ENCODE measurements at regions not wholly inside any gene's neighbourhood (a gene's known extent, or its start where the extent isn't known, plus 50 kb on each side); places are given as distances from the start of the nearest gene placed in this dataset.
"Not testable (repeated sequence)": the region's sequence is repeated elsewhere in the genome, so short reads cannot be mapped to it uniquely, and the experiment has no call there.

DNA sequence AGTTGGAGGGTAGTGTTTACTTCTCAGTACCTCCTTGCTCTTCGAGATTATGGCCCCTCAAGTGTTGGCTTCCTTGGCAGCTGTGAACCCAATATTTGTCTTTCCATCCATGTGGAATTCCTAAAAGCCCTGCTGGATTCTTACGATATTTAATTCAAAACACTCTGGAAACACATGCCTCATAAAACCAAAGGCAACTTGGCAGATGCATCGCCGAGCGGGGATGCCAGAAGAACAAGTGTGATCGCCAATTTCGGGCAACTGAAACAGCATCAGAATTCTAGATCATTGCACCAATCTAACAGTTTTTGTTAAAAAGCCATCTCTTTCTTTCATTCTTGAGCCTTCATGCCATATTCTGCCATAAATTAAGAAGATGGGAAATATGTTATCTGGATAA is 934.4 kb downstream of the AACS start:
- no peak for DNase-seq (ENCODE audit: low spot score)

DNA sequence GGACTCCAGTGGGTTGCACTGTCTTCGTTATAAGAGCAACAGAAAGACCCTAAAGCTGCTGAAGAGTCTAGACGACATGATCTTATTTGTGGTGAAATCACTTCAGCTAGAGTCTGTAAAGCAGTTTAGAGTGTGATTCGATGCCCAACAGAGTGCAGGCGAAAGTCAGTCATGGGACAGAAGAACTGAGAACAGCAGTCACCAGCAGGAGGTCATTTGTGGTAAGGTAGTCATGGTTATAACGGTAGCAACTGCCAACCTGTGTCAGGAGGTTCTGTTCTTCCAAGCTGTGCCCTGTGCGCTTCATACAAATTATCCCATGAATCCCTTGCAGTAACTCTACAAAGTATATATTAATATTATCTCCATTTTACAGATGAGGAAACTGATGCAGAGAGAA is 954.1 kb downstream of the AACS start:
- DNase-seq (ENCODE audit: low spot score): no peak

DNA sequence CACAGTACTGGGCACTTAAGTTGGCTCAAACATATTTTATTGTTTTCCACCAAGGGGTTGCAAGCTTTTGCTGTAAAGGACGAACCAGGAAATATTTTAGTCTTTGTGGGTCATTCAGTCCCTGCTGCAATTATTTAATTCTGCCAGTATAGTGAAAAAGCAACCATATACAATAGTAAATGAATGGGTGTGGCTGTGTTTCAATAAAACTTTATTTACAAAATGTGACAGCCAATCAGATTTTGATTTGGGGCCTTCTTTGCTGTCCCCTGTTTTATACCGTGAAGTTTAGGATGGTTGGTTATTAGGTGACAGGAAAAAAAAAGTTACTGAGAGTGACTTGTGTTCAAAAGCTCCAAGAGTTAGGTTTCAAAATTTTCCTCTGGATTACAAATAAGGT is 956.4 kb downstream of the AACS start:
- DNase-seq (ENCODE audit: low spot score): no peak

DNA sequence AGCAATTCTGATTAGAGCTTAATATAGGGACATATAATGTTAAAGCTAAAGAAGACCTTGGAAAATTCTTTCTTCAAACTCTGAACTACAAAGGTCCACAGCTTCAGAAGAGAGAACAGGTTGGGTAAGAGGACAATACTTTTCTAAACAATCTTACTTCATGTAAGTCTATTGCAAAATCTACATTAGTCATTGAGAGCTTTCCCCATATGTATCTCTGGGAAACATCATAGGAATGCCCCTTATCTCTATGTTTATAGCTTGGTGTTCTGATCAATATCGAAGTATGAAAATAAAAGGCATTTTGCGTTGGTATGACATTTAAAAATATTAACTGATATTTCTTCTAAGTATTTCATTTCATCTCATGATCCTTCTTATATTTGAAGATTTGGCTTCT is 962.6 kb downstream of the AACS start:
- DNase-seq (ENCODE audit: low spot score): no peak

DNA sequence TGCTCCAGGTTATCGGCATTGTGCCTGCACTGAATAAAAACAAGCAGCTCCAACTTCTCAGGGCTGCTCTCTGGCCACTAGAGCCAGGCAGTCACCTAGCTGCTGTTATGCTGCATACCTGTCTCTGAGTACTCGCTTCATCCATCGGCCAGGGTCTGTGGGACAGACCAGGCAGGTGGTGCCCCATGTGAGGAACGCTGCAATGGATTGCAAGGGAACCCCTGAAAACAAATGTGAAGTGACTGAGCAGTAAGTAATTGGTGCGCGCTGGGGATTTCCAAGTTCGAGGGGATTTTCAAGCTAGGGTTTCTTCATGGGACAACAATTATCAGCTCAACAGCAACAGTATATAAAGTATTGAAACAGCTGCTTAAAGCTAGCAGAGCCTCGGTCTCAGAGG is 965.3 kb downstream of the AACS start:
- no peak for DNase-seq (ENCODE audit: low spot score)

DNA sequence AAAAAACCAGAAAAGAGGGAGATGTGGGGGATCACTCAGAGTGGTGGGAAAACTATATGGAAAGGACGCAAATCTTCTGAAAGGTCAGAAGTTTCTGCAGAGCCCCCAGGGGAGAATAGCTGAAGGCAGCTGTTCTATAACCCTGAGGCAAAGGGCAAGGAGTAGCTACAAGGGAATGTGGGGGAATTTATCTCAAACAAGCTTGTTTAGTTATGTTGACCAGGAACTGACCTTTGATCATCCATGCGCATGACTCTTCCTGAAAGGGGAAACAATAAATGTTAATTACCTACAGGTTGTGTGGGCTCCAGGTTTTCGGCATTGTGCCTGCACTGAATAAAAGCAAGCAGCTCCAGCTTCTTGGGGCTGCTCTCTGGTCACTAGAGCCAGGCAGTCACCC is 968.5 kb downstream of the AACS start:
- no peak for DNase-seq (ENCODE audit: low spot score)

DNA sequence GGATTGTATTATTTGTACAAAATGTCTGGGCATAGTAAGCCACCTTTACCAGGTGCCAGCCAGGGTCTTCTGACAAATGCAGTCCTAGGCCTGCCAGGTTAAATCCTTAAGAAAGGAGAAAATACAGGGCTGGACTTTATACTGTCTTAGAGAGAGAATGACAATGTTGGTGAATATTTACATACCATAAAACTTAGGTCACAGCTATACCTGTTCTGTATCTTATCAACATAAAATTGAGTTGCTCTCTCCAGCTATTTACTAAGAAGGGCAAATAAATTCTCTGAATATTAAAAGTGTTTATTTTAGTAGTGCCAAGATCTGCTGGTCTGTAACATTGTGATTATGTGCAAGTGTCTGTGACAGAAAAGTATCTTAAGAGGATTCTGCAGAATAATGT is 971.1 kb downstream of the AACS start:
- no peak for DNase-seq (ENCODE audit: low spot score)

DNA sequence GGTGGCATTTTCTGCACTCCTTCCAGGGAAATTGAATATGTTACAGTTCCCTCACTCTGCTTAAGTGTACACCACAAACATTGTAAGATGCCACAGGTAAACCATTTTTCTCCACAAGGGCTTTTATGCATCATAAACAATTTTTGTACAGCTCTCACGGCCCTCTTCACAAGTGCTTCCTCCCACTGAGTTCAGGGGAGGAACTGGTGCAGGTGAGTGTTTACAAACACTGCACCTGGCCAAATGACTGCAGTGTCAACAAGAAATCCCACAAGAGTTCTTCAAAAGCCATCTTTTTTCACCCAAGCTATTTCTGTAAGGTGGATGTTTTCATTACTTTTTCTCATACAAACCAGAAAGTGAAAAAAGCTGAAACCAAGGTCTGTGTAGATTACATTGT is 973.2 kb downstream of the AACS start:
- no peak for DNase-seq (ENCODE audit: low spot score)

DNA sequence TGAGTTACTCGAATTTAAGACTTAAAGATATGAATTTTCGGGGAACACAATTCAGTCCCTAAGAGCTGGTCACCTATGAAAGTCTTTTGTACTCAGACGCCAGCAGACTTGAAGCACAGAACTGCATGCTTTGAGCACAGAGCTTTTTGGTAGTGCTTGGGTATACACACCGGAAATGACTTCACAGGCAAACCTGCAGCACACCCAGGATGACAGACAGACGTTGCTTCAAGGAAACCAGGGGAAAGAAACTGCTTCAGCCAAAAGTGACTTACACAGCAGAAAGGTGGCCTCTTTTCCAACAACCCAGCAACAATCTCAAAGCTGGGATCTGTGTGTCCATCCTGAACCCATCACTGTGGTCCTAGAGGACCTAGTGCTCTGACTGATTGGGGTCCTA is 975.1 kb downstream of the AACS start:
- DNase-seq (ENCODE audit: low spot score): no peak

DNA sequence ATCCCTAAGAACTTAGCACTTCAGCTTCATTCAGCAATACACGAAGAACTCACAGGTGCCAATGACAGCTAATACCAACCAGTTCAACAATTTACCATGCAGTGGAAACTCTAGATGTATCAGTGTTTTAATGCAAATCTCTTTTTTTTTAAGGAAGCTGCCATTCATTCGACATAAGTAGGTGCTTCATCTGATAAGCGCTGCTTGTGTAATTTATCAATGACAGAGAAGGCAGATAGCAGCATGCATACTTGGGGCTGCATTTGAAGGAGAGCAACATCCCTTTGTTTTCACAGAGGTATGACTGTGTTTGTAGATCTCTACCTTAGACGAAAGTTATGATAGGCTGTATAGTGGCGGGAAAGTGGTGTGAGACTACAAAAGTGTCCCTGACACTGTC is 977.1 kb downstream of the AACS start:
- no peak for DNase-seq (ENCODE audit: low spot score)

DNA sequence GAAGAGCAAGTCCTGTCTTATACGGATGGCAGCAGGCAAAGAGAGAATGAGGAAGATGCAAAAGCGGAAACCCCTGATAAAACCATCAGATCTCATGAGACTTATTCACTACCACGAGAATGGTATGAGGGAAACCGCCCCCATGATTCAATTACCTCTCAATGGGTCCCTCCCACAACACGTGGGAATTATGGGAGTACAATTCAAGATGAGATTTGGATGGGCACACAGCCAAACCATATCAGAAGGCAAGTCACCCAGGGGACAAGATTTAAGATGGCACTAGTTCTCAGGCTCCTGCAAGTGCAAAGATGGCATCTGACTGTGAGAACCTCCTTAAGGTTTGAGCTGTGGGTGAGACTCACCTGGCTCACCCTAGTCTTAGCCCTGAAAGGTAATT is 984.3 kb downstream of the AACS start:
- DNase-seq (ENCODE audit: low spot score): not testable (repeated sequence)

DNA sequence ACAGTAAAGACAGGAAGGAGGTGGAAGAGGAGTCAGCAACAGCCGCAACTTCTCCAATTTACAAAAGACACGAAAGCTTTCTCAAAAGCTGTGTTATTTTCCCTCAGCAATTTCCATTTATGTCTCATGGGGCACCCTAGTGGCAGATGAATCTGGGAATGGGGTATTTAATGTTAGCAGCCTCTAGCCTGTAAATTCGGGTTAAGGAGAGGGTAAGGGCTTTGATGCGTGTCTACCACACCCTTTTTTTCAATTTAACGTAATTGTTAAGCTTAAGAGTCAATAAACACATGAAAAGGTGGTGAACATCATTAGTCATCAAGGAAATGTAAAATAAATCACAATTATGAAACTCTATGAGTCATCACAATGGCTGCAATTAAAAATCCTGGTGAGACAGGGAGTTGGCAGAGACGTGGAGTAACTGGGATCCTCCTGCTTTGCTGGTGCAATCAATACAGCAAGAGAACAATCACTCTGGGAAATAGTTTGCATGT is 986.4 kb downstream of the AACS start:
- DNase-seq (ENCODE audit: low spot score): no peak

DNA sequence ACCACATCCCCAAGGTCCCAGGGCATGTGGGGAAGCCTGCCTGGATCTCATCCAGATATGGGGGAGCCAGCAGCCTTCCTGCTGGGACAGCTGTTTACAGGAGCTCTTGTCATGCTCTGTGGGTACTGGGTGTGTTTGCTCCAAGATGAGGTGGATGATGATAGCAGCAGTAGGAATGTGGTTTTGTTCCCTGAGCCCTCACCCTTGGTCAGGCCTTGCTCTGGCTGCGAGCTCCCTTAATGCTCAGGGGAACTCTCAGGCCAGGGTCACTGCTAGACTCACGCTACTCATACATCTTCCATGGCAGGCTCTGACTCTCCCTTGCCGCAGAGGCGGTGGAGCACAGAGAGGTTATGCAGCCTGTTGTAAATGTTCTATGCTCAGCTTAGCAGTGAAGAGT is 990.3 kb downstream of the AACS start:
- no peak for DNase-seq (ENCODE audit: low spot score)

DNA sequence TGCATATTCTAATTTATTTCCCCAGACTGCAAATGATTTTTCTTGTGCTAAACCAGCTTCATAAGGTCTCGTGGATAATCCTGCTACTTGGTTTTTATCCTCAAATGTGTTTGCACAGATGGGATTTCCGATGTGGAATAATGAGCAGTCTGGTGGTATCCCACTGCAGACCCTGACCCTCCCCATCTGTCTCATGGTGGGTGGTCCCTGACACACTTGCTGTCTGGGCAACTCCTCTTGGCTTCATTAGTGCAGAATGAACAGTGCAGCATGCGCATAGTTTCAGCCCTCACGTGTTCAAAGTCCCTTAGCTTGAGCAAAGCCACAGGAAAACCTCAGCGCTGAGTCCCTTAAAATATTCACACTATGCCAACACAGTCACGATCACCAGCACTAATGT is 996.5 kb downstream of the AACS start:
- DNase-seq (ENCODE audit: low spot score): no peak

DNA sequence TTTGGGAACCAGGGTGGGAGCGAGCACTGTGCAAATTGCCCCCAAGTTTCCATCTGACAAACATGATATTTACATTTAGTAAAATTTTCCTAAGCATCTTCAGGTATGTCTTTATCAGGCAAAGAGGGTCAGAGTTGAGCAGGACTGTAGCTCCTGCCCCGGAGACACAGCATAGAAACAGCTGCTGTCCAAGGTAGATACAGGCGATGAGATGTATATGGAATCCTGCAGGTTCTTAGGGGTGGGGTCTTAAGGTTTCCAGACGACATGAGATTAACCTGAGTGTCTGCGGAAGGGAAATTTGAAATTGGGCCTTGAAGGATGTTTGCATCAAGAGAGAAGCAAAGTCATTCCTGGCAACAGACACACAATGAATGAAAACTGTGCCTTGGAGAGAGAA is 998.8 kb downstream of the AACS start:
- no peak for DNase-seq (ENCODE audit: low spot score)

DNA sequence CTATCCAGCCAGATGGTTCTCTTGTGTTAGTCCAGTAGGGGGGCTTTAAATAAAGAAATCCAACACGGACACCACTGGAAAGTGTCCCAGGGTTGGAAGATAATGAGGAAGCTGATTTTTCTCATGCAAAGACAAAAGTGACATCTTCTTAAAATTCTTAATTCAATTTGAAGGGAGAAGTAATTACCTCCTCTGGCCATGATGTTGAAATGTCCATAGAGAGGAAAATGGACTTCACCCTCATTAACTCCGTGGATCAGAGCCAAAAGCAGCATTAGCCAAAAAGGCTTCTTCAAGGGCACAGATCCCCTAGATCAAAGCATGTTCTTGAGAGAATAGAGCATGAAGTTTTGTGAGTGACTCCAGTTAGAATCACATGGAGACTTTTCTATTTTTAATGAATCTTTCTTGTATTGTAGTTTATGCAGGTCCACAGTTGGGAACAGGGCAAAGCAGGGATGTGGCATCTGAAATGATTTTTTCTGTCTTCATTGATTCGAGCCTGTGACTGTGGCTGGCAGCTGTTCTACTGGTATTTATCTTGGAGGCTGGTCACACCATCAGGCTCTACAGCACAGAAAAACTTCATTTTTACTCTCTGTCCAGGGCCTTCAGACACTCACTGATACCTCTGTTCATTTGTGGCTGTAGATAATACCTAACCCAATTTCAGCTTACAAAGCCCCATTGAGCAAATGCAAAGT is 1002.5 kb downstream of the AACS start:
- no peak for DNase-seq (ENCODE audit: low spot score)

DNA sequence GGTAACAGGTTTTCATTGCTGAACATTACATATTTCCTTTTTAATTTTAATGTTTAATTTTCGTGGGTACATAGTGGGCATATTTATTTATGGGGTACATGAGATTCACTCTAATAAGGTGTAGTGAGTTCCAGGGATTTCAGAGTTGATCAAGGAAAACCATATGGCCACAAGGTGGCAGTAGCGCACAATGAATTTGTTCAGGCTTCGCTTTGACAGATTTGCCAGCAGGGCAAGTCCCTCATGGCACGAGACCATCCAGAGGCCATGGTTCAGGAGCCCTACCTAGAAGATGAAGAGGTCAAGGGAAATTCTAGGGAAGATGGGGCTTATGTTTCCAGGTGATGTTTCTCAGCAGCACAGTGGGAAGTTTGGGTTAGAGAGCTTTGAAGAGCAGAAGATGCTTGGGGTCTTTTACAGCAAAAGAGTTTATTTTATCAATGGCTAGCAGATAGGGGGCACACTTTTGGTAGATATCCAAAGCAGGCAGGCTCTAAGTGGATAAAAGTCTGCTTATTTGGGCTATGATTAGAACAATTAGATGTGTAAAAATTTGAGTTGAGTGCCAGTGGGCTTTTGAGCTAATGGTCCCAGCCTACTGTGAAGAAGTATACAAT is 1004.4 kb downstream of the AACS start:
- DNase-seq (ENCODE audit: low spot score): peak; percentile 22

DNA sequence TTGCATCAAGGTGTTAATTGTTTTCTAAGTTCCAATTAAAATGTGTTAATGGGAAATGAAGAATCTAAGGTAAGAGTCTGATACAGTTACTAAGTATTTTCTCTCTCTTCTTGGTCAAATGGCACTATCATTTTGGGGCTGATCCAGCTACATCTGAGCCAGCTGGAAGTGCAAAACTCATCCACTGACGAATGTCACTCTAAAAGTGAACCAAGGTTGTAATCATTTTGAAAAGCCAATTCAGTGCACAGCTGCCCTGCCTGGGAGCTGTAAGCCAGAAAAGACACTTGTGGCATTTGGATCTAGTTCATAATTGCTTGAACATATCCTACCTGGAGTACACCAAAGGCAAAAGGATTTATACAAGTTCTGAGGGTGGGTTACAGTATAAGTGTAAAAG is 1011.3 kb downstream of the AACS start:
- DNase-seq (ENCODE audit: low spot score): no peak

DNA sequence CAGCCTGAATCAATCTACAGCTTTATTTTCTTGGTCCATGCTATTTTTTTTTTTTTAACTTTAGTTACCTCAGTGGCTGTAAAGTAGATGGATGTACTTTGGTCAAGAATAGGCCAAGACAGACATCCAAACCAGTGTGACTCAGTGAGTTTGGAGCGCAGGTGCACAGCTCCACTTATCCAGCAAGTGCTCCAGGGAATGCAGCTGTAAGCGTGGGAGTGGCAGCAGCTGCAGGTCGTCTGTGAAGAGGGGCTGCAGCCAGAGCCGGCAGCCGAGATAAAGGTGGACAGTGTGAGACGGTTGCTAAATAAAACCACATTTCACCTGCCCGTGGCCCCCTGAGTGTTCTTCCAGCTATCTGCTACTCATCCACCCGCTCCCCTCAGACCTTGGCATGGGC is 1018.7 kb downstream of the AACS start:
- no peak for DNase-seq (ENCODE audit: low spot score)

DNA sequence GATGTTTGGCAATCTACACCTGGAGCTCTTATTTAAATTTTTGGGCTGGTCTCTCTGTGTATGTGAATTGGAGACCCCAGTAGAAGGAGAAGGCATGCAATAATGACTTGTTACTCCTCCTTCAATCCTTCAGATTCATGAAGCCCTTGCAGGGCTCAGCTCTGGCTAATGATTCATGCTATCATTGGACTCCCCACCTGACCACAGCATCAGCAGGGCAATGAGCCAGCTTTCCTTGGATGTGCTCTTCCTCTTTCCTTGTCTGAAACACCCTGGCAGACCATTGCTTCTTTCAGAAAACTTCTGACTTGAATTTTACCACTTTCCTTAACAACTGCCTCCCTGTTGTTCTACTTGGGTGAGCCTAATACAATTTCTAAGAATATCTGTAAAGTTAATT is 1019.2 kb downstream of the AACS start:
- no peak for DNase-seq (ENCODE audit: low spot score)

DNA sequence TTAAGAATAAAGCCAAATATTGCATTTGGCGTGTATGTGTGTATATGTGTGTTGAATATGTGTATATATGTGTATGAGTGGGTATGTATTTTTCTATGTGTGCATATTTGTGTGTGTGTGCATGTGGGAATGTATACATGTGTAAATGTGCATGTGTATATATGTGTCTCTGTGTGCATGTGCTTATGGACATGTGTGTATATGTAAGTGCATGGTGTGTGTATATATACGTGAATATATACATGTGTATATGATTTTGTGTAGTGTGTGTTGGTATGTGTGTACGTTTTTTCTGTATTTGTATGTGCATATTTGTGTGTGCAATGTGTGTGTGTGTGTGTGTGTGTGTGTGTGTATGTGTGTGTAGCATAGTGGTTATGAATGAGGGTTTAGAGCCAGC is 1021.0 kb downstream of the AACS start:
- DNase-seq (ENCODE audit: low spot score): no peak

DNA sequence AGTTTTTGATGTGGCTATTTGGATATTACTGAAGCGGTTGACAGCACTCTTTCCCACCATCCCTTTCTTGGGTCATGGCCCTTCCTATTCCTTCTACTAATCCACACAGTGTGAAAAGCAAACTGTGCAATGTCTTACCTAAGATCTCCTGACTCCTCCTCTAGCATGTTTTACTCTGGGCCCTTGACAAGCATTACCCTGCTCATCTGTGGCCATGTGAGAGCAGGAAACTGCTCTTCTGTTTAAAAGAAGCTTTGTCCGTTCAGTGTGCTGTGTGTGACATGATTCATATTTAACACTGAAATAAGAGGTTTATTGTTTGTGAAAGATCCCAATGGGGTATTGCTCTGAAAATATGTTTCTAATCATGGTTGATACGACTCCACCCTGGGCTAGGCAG is 1022.5 kb downstream of the AACS start:
- no peak for DNase-seq (ENCODE audit: low spot score)

DNA sequence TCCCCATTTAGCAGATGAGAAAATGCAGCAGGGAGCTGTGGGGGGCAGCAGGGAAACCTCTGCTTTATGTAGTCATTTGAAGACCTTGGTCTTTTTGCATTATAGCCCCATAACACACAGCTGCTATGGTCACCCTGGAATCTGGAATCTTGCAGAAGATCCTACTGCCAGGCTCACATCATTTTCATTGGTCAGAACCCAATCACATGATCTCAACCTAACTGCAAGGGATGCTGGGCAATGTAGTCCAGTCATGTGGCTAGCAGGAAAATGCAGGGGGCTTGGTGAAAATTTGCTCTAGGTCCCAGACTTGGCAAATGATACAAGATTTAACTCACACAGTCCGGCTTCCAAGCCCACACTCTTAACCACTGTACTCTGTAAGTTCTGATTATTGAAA is 1028.7 kb downstream of the AACS start:
- no peak for DNase-seq (ENCODE audit: low spot score)
